GM18870 (cell line): ENCODE measurements at regions not wholly inside any gene's neighbourhood (a gene's known extent, or its start where the extent isn't known, plus 50 kb on each side); places are given as distances from the start of the nearest gene placed in this dataset.
"Not testable (repeated sequence)": the region's sequence is repeated elsewhere in the genome, so short reads cannot be mapped to it uniquely, and the experiment has no call there.

Experiments used
- ATAC-seq: cut with Tn5 transposase; IDR thresholded peaks from one replicate; pipeline ENCODE4 v1.9.1; 2021; ENCODE audit warnings: moderate library complexity; ENCODE audit not compliant: unreplicated experiment

DNA sequence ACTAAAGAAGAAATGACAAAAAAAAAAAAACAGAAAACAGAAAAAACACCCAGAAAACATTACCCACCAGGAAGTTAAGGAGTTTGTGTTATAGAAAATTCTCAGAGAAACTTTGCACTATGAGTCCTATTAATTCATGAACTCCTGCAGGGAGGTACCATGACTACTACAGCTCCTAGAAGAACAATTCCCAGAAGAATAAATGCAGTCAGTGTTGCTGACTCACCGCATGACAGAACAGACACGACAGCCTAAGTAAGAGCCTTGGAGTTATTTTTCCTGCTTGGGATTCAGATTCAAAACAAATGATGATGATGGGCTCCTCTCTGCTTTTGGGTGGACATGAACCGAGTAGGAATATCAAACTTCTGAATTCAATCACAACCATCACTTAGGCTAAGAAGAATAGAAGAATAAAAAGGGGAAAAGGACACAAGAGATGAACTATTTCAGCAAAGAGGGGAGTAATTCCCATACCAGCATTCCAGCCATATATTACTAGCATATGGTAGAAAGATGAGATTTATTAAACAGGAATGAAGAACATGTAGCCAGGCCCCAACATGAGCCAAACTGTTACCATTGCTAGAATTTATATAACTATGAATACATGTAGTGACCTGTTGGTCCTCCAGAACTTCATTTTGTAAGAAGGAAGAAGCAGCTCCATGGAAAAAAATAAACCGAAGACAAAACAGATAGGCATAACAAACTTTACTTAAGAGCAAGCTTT, 209.6 kb upstream of the PDE4D start:
- ATAC-seq, result no peak

DNA sequence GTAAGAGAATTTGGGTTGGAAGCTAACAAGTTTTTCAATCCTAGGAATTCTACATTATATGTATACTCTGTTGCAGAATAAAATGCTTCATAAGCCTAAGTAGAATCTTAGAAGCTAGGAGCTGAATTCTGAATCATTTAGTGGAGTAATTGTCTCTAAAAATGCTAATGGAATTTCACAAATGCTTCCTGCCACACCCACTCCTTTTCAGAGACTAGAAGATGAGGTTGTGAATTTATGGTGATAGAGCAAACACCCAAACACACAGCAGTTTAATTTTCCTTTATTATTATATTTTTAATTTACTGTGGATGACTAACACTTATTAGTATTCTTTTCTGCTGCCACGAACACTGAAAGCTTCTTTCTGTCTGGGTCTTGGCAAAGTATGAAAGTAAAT, 208.0 kb upstream of the PDE4D start:
- ATAC-seq, result no peak

DNA sequence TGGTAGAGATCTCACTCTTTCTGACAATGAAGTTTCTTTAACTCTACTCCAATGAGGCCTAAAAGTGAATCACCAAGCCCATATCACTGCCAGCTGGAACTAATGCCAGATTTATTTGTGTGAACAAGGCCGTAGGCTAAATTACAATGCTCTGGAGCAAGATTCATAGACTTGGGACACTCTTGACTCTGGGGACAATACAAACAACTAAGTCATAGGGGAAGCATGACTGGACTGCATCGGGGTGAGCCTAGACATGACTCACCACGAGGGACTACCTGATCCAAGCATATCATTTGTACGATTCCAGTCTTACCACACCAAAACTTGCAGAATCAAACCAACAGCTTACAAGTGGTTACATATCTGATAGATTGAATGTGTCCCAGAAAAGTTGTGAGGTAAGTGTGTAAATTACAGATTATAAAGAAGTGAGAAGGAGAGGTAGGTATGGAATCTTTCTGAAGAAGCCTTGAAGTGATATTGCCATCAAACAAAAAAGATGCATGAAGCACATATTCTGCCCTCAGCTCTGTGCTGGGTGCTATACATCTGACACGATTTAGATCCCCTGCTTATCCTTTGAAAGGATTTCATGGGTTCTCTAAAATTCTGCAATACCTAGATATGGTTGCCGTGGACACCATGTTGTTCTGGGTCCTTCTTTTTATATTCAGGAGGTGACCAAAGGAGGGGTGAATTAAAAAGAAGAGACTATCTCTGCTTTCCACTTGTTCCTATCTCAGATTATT, 199.3 kb upstream of the PDE4D start:
- ATAC-seq, result no peak

- no peak for ATAC-seq
Measured at GRCh38 chr5:60086583-60086982, 193.1 kb upstream of the PDE4D start.

- no peak for ATAC-seq
Measured at GRCh38 chr5:60084226-60084625, 190.7 kb upstream of the PDE4D start.

GRCh38 chr5:60077292-60077691, 183.8 kb upstream of the PDE4D start:
- no peak for ATAC-seq

GRCh38 chr5:60076746-60077145, 183.2 kb upstream of the PDE4D start:
- no peak for ATAC-seq

- ATAC-seq, result no peak
Measured at GRCh38 chr5:60066502-60066901, 173.0 kb upstream of the PDE4D start.

DNA sequence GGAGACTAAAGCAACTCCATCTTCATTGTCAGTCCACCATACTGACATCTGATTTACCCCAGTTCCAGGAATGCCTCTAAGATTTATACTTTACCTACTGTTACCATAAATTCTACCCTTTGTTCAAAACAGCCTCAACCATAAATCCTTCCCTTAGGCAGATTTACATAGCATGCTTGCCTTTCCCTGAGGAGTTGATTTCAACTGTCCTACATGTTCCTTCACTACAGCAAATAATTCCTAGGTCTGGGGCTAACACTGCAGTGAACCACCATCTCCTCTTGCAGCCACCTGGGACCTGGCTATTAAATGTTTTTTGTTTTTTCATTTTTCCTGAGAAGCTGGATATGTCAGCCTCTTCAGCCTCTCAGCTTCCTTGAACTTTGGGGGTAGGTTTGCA, 166.9 kb upstream of the PDE4D start:
- ATAC-seq, result no peak

DNA sequence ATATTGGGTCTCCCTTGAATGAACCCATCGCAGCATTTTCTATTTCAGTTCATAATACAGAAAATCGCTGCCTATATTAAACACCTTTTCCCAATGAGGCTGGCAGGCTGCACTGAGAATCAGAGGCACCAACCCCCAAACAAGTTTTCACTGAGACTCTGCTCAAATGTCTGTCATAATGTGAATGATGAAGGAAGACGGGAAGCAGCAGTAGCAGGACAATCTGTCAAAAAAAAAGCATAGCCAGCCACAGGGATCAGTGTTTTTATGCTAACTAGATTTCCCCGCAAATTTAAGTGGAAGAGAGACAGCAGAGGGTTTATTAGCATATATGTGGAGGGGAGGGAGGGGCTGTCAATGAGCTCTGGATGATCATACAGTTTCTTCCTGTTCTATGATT, 162.7 kb upstream of the PDE4D start:
- ATAC-seq, result no peak

DNA sequence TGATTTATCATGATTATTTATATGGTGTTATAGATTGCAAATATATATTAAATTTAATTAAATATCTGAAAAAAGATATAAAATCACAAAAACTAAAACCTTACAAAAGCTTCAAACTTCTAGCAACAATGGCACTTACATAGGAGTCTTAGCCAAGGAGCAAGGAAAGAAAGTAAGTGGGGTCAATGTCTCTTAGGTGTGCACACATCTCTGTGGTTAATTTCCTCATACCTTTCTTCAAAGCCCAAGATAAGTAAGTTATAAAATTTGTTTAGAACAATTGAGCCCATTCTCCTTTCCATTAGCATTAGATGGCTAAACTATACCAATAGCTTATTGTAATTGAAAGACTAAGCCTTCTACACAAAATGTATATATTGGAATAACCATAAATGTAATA, 161.6 kb upstream of the PDE4D start:
- ATAC-seq, result no peak

DNA sequence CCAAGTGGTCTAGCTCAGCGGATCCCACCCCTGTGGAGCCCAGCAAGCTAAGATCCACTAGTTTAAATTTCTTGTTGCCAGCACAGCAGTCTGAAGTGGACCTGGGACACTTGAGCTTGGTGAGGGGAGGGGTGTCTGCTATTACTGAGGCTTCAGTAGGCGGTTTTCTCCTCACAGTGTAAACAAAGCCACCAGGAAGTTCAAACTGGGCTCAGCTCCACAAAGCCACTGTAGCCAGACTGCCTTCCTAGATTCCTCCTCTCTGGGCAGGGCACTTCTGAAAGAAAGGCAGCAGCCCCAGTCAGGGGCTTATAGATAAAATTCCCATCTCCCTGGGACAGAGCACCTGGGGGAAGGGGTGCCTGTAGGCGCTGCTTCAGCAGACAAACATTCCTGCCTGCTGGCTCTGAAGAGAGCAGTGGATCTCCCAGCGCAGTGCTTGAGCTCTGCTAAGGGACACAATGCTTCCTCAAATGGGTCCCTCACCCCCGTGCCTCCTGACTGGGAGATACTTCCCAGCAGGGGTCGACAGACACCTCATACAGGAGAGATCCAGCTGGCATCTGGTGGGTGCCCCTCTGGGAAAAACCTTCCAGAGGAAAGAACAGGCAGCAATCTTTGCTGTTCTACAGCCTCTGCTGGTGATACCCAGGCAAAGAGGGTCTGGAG, 148.6 kb upstream of the PDE4D start:
- not testable (repeated sequence) for ATAC-seq

GRCh38 chr5:60041508-60041907, 148.0 kb upstream of the PDE4D start:
- not testable (repeated sequence) for ATAC-seq

DNA sequence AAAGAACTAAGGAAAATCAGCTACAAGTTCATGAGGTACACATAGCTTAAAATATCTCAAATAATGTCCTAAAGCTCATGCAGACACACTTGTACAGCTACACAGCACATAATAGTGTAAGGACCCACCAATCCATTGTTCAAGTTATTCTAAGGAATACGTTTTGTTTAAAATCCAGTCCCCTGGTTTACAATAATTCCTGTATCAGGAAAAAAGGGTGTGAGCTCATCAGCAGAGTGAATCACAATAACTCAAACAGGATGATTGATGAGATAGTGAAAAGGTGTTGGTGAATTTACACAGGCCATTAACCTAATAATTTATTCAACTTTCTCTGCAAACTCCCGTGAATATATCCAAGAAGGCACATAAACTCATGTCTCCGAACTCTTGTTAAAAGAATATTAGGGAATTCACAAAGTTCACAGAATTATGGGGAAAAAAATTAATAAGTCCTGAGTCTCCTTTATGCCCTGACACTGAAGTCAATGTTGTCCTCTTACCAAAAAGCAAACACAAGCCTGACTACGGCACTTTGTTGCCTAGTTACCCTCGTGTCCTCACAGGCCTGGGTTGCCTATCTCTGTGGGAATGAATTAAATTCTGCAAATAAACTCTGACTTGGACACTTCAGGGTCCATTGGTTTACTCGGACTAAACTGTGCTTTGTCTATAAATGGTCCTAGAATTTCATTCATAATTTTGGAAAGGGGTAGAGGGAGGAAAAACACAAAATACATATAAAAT, 142.8 kb upstream of the PDE4D start:
- no peak for ATAC-seq

DNA sequence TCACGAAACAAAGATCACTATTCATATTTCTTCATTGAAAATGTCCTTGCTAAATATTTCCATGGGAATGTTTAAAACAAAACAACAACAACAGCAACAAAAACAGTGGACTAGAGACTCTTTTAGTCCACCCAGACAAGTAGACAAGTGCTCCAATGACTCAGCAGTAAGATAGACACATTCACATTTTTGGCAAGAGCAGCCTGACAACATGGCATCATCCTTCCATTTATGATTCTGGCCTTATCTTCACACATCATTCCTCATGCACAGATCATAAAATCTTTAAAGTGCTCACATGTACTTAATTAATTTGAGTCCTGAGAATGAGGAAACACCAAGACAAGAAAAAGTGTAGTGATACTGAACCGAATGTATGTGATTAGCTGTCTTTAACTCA, 132.6 kb upstream of the PDE4D start:
- no peak for ATAC-seq

- ATAC-seq, result no peak
Measured at GRCh38 chr5:60024104-60024503, 130.6 kb upstream of the PDE4D start.

DNA sequence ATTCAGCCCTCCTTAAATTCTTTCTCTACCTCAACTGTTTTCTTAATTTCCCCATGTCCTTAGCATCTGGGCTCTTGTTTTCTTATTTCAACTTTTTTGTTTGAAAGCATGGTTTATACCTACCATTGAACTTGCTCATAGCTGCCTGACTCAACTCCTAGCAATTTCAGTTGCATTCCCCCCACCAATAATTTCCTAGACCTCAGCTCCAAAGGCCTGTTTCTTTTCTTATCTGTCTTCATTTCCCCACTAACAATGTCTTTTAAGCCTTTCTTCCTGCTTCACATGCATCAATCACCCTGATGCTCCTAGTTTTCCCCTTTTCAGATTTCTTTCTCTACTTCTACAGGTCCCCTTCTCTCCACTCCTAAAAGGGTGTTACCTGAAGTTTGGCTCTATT, 129.7 kb upstream of the PDE4D start:
- ATAC-seq, result no peak

DNA sequence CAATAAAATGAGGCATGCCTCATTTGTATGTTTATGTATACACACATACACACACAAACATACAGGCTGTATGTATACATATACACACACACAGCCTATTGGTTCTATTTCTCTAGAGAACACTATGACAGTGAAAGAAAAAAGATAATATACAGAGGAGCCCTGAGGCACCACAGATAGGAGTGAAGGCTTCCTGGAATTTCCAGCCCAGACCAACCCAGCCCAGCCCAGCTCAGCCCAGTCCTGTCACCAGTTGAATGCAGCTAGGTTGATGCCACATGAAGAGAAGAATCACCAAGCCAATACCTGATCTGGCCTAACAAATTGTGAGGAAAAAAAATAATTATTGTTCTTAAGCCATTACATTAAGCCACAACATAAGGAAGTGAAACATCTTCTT, 126.9 kb upstream of the PDE4D start:
- no peak for ATAC-seq

DNA sequence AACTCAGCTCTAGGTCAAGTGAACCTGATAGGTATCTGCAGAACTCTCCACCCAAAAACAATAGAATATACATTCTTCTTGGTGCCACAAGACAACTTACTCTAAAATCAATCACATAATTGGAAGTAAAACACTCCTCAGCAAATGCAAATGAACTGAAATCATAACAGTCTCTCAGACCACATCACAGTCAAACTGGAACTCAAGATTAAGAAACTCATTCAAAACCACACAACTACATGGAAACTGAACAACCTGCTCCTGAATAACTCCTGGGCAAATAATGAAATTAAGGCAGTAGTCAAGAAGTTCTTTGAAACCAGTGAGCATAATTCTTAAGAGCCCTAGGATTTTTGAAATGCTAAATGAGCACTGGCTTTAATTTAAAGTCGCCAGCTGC, 125.4 kb upstream of the PDE4D start:
- ATAC-seq, result not testable (repeated sequence)

DNA sequence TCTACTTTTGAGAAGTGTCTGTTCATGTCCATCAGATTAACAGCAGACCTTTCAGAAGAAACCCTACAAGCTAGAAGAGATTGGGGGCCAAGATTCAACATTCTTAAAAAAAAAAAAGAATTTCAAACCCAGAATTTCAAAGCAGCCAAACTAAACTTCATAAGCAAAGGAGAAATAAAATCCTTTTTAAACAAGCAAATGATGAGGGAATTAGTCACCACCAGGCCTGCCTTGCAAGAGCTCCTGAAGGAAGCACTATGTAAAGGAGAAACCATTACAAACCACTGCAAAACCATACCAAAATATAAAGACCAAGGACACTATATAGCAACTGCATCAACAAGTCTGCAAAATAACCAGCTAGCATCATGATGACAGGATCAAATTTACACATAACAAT, 124.6 kb upstream of the PDE4D start:
- ATAC-seq, result no peak

DNA sequence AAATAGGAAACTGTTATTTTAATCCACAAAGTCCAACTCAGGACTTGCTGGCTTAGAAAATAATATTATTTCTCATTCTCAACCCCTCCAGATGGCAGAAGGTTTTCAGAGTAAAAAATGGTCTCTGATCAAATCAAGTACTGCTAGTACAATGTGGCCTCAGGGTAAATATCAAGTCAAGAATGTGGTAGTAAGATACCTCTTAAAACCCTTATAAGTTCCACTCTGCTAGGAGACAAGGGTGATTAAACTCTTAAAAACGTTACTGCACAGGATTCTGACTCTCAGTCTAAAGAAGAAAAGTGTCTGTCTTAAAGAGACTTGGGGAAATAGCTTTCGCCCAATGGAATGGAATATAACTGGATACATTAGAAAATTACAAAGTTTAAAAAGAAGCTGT, 120.8 kb upstream of the PDE4D start:
- ATAC-seq, result no peak
